ENCODE measurements at regions not wholly inside any gene's neighbourhood (a gene's known extent, or its start where the extent isn't known, plus 50 kb on each side); places are given as distances from the start of the nearest gene placed in this dataset.
"Not testable (repeated sequence)": the region's sequence is repeated elsewhere in the genome, so short reads cannot be mapped to it uniquely, and the experiment has no call there.

DNA sequence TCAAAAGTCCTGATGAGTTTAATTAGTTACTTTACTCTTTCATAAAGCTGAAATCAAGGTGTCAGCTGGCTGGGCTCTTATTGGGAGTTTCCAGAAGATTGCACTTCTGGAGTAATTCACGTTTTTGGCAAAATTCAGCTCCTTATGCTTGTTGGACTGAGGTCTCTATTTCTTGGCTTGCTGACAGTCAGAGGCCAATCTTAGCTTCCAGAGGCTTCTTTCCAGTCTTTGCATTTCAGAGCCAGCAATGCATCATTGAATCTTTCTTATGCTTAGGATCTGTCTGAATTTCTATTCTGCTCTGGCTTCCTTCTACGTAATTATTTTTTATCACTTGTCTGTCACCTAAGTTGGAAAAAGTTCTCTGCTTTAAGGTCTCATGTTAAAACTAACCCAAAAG lies 91.4 kb upstream of the SYN3 start:
- TF ChIP-seq POLR2A (IDR thresholded peaks at IDR 0.05), result no peak
- TF ChIP-seq, protein P1, sequence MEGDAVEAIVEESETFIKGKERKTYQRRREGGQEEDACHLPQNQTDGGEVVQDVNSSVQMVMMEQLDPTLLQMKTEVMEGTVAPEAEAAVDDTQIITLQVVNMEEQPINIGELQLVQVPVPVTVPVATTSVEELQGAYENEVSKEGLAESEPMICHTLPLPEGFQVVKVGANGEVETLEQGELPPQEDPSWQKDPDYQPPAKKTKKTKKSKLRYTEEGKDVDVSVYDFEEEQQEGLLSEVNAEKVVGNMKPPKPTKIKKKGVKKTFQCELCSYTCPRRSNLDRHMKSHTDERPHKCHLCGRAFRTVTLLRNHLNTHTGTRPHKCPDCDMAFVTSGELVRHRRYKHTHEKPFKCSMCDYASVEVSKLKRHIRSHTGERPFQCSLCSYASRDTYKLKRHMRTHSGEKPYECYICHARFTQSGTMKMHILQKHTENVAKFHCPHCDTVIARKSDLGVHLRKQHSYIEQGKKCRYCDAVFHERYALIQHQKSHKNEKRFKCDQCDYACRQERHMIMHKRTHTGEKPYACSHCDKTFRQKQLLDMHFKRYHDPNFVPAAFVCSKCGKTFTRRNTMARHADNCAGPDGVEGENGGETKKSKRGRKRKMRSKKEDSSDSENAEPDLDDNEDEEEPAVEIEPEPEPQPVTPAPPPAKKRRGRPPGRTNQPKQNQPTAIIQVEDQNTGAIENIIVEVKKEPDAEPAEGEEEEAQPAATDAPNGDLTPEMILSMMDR (IDR thresholded peaks at IDR 0.05 in 4 of 5, conservative IDR thresholded peaks at IDR 0.05 in 1 of 5), result no peak
- Histone ChIP-seq H3K36me3 (no peaks in the 10 kb centered on the region), H3K27ac (no peak overlapping the region), H3K27me3 (no peaks in the 10 kb centered on the region), H3K9me3 (no peaks in the 10 kb centered on the region), H3K4me3 (no peak overlapping the region), H3K4me1 (no peaks in the 10 kb centered on the region)
- in situ Hi-C loops (cut with MboI; ENCODE audit: low sequenced_read_pairs in 4 of 4), result no loop called here
- intact Hi-C loops (cut with DNase I; ENCODE audit: low total_unique reads), result no loop called here
- ATAC-seq (no peak), DNase-seq (no peak)

DNA sequence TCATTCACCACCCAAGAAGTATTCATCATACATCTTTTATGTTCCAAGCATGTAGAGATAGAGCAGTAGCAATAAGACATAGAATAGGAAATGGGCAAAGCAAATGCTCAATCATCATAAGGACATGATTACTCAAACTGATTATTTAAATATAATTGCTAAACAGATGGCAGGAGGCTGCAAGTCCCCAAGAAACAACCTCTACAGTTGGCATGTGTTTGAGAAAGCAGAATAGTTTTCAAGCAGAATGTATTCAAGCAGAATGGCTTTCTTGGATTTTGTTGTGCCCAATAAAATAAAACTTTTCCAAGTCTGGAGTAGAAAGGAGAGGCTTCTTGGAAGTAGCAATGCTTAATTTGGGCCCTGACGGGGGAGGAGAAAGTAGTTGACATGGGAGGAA lies 86.5 kb upstream of the SYN3 start:
- intact Hi-C loops (cut with DNase I; ENCODE audit: low total_unique reads) (no loop called here), in situ Hi-C loops (cut with MboI; ENCODE audit: low sequenced_read_pairs in 4 of 4) (no loop called here)
- Histone ChIP-seq H3K36me3 (no peaks in the 10 kb centered on the region), H3K27me3 (no peaks in the 10 kb centered on the region), H3K4me3 (no peak overlapping the region), H3K27ac (no peak overlapping the region), H3K4me1 (no peaks in the 10 kb centered on the region), H3K9me3 (no peaks in the 10 kb centered on the region)
- DNase-seq (no peak), ATAC-seq (no peak)
- TF ChIP-seq, protein P1 (IDR thresholded peaks at IDR 0.05 in 4 of 5, conservative IDR thresholded peaks at IDR 0.05 in 1 of 5), result no peak
- TF ChIP-seq POLR2A (IDR thresholded peaks at IDR 0.05), result no peak

DNA sequence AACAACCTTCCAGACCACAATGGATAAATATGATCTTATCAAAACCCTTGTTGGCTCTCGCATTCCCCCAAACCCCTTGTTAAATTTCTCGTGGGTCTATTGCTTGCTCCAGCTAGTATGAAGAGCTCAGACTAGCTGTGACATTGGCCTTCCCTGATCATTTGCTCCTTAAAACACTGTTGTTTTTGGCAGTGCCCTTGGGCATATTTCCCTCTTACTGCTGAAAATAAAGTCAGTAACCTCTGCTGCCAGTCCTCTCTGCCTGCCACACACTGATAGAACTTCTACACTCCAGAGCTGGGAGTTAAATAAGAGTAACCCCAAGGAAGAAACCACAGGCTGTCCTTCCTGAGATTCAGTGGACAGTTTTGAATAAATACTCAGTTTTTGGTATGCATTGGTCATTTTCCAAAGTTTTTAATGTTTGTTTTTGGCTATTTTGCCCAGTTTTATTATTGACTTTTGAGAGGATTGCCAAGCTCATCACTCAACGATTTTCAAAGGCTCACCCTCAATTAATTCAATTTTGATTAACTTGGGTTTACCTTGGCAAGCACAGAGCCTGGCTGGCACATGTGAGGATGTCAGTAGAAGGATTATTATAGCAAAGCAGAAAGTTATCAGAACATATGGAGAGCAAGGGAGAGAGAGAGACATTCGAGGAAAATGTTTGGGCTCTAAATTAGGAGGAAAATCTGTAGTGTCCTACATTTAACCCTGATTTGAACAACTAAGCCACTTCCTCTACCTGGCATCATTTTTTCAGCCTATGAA lies 84.3 kb upstream of the SYN3 start:
- Histone ChIP-seq H3K27me3 (no peaks in the 10 kb centered on the region), H3K4me1 (no peaks in the 10 kb centered on the region), H3K27ac (no peak overlapping the region), H3K9me3 (no peaks in the 10 kb centered on the region), H3K36me3 (no peaks in the 10 kb centered on the region), H3K4me3 (no peak overlapping the region)
- no peak for DNase-seq
- ATAC-seq, result no peak
- in situ Hi-C loops (cut with MboI; ENCODE audit: low sequenced_read_pairs in 4 of 4), result no loop called here
- intact Hi-C loops (cut with DNase I; ENCODE audit: low total_unique reads), result no loop called here
- TF ChIP-seq, protein P1 (IDR thresholded peaks at IDR 0.05 in 4 of 5, conservative IDR thresholded peaks at IDR 0.05 in 1 of 5), result no peak
- TF ChIP-seq POLR2A (IDR thresholded peaks at IDR 0.05), result no peak

DNA sequence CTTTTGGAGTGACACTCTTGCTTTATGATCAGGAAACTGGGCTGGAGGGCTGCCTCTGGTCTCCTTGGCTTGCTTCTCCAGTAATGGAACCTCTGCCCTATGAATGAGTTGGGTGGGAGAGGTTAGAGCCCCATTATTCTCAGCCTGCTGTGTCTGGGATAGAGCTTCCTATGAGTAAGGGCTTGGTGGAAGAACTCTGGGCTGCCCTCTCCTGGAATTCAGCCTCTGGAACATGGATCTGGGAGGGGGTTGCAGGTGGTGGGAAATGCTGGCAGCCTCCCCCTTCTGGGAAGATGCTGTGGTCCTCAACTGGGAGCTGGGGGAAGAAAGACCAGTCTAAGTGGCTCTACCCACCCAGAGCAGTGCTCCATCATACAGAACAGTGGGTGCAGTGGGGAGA lies 81.8 kb upstream of the SYN3 start:
- in situ Hi-C loops (cut with MboI; ENCODE audit: low sequenced_read_pairs in 4 of 4), result no loop called here
- ATAC-seq (no peak), DNase-seq (no peak)
- Histone ChIP-seq H3K9me3 (no peaks in the 10 kb centered on the region), H3K27ac (no peak overlapping the region), H3K4me1 (no peaks in the 10 kb centered on the region), H3K4me3 (no peak overlapping the region), H3K36me3 (no peaks in the 10 kb centered on the region), H3K27me3 (no peaks in the 10 kb centered on the region)
- no peak for TF ChIP-seq POLR2A (IDR thresholded peaks at IDR 0.05)
- TF ChIP-seq, protein P1 (IDR thresholded peaks at IDR 0.05 in 4 of 5, conservative IDR thresholded peaks at IDR 0.05 in 1 of 5), result no peak
- intact Hi-C loops (cut with DNase I; ENCODE audit: low total_unique reads), result no loop called here

DNA sequence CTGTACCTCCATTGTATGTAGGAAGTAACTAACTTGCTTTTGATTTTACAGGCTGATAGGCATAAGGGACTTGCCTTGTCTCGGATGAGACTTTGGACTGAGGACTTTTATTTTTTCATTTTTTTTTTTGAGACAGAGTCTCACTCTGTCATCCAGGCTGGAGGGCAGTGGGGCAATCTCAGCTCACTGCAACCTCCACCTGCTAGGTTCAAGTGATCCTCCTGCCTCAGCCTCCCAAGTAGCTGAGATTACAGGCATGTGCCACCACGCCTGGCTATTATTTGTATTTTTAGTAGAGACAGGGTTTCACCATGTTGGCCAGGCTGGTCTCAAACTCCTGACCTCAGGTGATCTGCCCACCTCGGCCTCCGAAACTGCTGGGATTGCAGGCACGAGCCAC lies 80.2 kb upstream of the SYN3 start:
- H3K4me3 ChIP-seq; intact Hi-C loops (cut with DNase I; ENCODE audit: low total_unique reads); in situ Hi-C loops (cut with MboI; ENCODE audit: low sequenced_read_pairs in 4 of 4); ATAC-seq; H3K27ac ChIP-seq; H3K9me3 ChIP-seq; H3K4me1 ChIP-seq; DNase-seq; H3K36me3 ChIP-seq; H3K27me3 ChIP-seq: not testable (repeated sequence)

Measured in gastrocnemius medialis (tissue), 4 donors.